Skeletal muscle satellite cell (primary cell): ENCODE measurements at regions not wholly inside any gene's neighbourhood (a gene's known extent, or its start where the extent isn't known, plus 50 kb on each side); places are given as distances from the start of the nearest gene placed in this dataset.

ENCODE experiments used
- H3K27me3 ChIP-seq: 2 replicates; pipeline ENCODE4 v1.7.0; 2013; ENCODE audit warnings: low read length; ENCODE audit not compliant: control insufficient read depth, insufficient read depth
- H3K36me3 ChIP-seq: 2 replicates; pipeline ENCODE4 v1.7.0; 2013; ENCODE audit warnings: mild to moderate bottlenecking, control low read depth, low read length; ENCODE audit not compliant: insufficient read depth
- H3K4me1 ChIP-seq: 2 replicates; pipeline ENCODE4 v1.7.0; 2013; ENCODE audit warnings: low read length; ENCODE audit not compliant: control insufficient read depth, insufficient read depth
- H3K4me2 ChIP-seq: 2 replicates; pipeline ENCODE4 v1.7.0; 2013; ENCODE audit warnings: mild to moderate bottlenecking, low read length
- H3K4me3 ChIP-seq: 2 replicates; pipeline ENCODE4 v1.7.0; 2013; ENCODE audit warnings: low read length
- H3K9ac ChIP-seq: 2 replicates; pipeline ENCODE4 v1.7.0; 2013; ENCODE audit warnings: mild to moderate bottlenecking, low read depth, low read length, moderate library complexity
- H3K9me3 ChIP-seq: replicated peaks from 2 replicates; pipeline ENCODE4 v1.7.0; 2013; ENCODE audit warnings: mild to moderate bottlenecking, control low read depth, low read length

DNA sequence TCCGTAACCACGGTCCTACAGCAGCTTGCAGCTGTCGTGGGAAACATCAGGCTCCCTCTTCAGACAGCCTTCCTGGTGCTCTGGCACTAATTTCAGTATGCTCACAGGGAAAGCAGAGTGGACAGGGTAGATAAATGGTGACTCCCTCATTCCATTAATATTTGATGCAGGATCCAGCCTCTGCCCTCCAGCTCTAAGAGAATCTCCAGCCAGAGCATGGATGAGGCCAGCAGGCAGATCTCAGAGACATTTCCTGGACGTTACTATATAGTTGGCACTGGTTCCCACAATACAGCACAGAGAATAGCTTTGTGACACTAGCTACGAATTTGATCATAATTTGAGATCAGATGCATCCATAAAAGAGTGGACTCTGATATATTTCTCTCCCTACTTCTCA, 341.4 kb downstream of the LIG4 start:
- Histone ChIP-seq H3K9ac (no peak overlapping the region), H3K4me1 (no peaks in the 10 kb centered on the region), H3K27me3 (peaks cover 3% of the 10 kb centered on the region), H3K36me3 (no peaks in the 10 kb centered on the region), H3K9me3 (no peaks in the 10 kb centered on the region), H3K4me2 (no peak overlapping the region), H3K4me3 (no peak overlapping the region)

DNA sequence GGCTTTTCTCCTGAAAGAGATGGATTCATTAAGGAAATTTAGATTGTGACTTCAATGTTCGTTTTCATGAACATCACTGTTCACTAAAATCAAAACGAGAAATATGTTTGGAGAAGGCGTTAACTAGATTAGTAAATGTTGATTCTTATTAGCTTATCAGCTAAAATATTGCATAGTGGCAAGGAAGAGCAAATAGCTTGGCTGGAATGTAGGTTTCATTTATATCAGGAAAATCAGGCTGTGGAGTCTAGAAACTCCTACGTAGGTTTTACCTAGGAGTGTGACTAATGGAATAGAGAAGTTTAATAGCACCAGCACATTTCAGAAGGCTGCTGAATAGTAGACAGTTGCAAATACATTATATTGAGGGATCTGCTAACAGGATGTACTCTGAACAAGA, 344.9 kb downstream of the LIG4 start:
- Histone ChIP-seq H3K27me3 (peaks cover 28% of the 10 kb centered on the region), H3K36me3 (no peaks in the 10 kb centered on the region), H3K4me1 (peaks cover 9% of the 10 kb centered on the region), H3K9me3 (no peaks in the 10 kb centered on the region), H3K9ac (no peak overlapping the region), H3K4me2 (no peak overlapping the region), H3K4me3 (no peak overlapping the region)

DNA sequence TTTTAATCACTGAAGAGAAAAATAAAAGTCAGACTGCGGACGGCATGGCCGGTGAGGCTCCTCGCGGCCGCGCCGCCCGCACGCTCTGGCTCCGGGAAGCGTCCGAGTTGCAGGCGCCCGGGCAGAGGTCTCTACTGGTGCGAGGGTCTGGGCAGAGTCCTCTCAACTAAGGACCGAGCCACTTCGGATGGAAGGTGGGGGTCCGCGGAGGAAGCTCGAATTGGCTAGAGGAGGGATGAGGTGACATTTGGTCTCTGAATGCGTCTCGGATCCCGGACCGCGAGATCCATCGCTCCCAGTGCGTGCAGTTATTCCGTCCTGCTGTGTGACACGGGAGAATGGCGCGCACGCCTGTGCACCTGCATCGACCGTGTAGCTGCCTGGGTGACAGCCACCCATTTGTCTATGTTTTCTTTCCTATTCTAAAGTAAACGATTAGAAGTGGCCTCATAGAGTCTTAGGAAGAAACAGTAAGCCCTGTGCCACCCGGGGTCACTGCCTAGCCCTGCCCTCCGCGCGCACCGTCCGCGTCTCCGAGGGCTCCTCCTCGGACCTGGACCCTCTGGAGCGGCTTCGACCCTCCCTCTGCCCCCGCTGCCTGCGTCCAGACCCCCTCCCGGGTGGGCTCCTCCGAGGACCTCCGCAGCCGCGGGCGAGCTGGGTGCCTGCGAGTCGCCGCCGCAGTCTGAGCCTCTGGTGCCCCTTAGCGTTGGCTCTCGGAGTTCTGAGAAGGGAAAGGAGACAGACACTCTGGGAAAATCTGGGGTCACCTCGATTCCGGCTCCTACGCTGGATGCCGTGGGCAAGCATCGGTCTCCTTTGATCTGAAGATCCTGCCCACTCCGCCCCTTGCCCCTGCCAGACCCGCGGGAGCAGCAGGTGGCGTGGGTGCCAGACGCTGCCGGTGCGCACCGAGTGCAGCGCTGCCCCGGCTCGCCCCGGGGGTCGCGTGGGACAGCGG, 347.4 kb downstream of the LIG4 start:
- no peak overlapping the region for H3K9ac ChIP-seq
- H3K27me3 ChIP-seq, result peaks cover 34% of the 10 kb centered on the region
- peak overlapping the region; percentile 70 for H3K4me3 ChIP-seq
- peaks cover 9% of the 10 kb centered on the region for H3K4me1 ChIP-seq
- H3K9me3 ChIP-seq, result no peaks in the 10 kb centered on the region
- no peaks in the 10 kb centered on the region for H3K36me3 ChIP-seq
- H3K4me2 ChIP-seq, result peak overlapping the region; percentile 96

DNA sequence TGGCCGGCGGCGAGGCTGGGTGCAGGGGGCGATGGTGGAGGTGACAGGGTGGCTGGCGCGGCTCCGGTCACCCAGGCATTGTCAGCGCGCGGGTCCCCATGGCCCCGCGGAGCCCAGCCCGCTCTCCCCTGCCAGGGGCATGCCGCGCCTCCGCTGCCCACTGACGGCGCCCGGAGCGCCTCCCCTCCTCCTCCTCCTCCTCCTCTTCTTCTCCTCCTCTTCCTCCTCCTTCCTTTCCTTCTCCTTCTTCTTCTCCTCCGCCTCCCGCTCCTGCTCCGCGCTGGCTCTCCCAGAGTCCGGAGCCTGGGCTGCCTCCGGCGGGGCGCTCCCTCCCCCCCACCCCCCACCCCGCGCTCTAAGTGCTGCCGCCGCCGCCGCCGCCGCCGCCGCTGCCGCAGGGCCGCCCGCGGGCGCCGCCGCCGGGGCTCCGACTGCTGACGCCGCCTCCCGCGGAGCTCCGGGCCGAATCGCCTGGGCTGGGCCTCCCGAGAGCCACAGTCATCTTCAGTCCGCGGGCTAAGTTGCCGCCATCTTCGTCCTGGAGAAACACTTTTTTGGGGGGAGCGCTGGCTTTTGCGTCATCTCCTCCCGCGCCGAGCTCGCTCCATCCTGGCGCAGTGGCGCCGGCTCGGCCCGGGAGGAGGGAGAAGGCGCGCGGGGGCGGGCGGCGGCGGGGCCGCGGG, 348.3 kb downstream of the LIG4 start:
- H3K9me3 ChIP-seq, result no peaks in the 10 kb centered on the region
- no peaks in the 10 kb centered on the region for H3K36me3 ChIP-seq
- peaks cover 34% of the 10 kb centered on the region for H3K27me3 ChIP-seq
- H3K4me3 ChIP-seq, result peak overlapping the region; percentile 70
- peaks cover 9% of the 10 kb centered on the region for H3K4me1 ChIP-seq
- no peak overlapping the region for H3K9ac ChIP-seq
- H3K4me2 ChIP-seq, result peak overlapping the region; percentile 96

DNA sequence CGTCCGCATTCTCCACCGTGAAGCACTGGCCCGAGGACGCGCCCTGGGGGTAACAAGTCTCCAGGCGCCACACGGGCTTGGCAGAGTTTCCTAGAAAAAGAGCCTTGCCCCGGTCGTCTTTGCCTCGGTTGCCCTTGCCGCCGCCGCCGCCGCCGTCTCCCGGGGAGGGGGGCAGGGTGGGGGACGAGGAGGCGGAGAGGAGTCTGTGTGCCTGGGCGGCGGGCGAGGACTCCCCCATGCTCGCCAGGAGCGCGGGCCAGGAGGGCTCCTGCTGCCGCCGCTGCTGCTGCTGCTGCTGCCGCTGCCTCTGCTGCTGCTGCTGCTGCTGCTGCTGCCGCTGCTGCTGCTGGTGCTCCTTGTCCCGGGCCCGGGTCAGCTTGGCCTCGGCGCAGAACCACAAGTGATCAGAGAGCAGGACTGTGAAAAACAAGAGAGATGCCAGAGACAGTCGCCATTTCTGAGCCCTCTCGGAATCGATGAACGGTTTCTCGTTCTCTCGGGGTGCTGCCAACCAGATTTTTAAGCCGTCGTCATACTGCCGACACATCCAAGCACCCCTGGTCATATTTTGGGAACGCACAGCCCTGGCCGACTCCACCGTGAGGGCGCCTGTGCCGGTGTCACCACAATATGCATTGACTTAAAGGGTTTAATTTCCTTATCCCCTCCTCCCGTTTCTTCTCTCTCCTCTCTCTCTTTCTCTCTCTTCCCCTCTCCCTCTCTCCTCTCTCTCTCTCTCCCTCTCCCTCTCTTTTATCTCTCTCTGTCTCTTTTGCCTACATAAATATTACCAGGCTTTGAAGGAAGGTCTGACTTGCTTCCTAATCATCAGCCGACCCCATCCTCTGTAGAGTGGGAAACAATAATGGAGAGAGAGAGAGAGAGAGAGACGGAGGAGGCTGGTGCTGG, 349.1 kb downstream of the LIG4 start:
- Histone ChIP-seq H3K9me3 (no peaks in the 10 kb centered on the region), H3K9ac (no peak overlapping the region), H3K4me3 (peak overlapping the region; percentile 66), H3K36me3 (no peaks in the 10 kb centered on the region), H3K27me3 (peaks cover 34% of the 10 kb centered on the region), H3K4me1 (peaks cover 9% of the 10 kb centered on the region), H3K4me2 (peak overlapping the region; percentile 79)

DNA sequence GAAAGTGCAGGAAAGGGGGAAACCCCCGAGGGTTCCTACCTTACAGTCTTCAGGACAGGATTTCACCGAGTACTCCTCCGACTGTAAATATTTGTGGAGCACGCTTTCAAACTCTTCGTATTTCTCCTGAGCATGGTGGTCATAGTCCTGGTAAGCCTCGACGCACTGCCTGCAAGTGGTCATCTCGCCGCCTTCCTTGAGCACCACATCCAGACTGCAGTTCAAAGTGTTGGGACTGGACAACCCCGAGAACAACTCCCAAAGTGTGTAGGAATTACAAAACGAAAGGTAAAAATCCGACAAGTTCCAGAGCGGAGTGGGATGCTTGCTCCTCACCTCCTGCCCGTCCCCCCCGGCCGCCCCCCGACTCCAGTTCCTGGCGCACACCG, 349.7 kb downstream of the LIG4 start:
- H3K36me3 ChIP-seq, result no peaks in the 10 kb centered on the region
- peaks cover 9% of the 10 kb centered on the region for H3K4me1 ChIP-seq
- H3K27me3 ChIP-seq, result peaks cover 34% of the 10 kb centered on the region
- H3K9ac ChIP-seq, result no peak overlapping the region
- no peaks in the 10 kb centered on the region for H3K9me3 ChIP-seq
- H3K4me3 ChIP-seq, result no peak overlapping the region
- H3K4me2 ChIP-seq, result peak overlapping the region; percentile 79

DNA sequence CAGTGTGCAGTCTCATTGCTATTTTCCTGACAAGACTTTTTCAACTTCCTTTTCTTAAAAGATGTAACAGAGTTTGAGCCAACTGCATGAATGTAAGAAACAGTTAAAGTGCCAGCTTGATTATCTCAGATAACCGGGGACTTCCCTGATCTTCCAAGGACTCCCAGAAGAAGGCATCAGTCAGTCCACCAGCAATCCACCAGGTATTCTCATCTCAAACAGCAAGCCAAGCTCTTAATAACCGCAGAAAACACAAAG, 350.1 kb downstream of the LIG4 start:
- H3K27me3 ChIP-seq, result peaks cover 31% of the 10 kb centered on the region
- no peaks in the 10 kb centered on the region for H3K9me3 ChIP-seq
- H3K9ac ChIP-seq, result no peak overlapping the region
- no peak overlapping the region for H3K4me2 ChIP-seq
- no peaks in the 10 kb centered on the region for H3K36me3 ChIP-seq
- peaks cover 9% of the 10 kb centered on the region for H3K4me1 ChIP-seq
- H3K4me3 ChIP-seq, result no peak overlapping the region

DNA sequence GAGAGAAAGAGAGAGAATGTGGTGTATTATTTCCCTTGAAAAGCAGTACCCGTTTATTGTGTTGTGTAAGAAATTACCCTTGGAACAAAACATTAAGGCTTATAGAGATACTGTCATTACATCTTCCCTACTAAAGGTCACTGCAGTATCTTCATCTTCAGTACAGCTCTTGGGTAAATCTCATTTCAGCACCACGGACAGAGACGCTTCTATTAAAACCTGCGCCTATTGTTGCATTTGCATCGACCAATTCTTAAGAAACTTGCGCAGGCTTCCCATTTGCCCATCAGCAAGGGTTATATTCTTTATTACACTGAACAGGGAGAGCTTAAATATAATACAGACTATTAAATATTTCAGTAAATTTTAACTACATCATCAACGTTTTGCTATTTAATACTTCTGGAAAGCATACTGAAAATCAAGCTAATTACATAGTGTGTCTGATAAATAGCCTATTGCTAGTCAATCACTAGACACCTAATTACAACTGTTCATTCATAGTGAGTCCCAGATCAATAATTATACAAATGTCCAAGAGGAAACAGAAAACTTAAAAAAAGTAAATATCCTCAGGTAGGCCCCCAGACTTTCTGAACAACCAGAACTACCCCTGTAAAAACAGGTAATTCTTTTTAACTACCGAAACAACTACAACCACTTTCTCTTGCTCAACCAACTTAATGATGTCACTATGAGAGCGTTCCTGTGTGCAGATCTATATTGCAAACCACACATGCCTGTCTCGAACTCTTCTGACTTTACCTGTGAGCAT, 350.6 kb downstream of the LIG4 start:
- no peak overlapping the region for H3K4me2 ChIP-seq
- no peaks in the 10 kb centered on the region for H3K9me3 ChIP-seq
- peaks cover 31% of the 10 kb centered on the region for H3K27me3 ChIP-seq
- no peak overlapping the region for H3K4me3 ChIP-seq
- H3K9ac ChIP-seq, result no peak overlapping the region
- H3K4me1 ChIP-seq, result peaks cover 9% of the 10 kb centered on the region
- H3K36me3 ChIP-seq, result no peaks in the 10 kb centered on the region

DNA sequence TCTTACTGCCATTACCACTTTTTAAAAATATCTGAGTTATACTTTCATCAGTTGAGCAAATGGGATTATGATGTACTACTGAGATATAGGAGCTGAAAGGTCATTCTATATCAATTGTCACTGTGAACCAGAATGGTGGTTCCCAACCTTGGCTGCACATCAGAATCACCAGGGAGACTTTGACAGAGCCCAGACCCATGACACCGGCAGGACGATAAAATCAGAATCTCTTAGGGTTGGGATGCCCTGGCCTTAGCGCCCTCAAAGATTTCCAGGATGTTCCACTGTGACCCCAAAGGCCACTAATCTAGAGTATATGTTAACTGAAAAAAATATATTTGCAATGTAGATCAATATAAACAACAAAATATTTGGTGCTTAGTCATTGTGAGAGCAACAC, 355.1 kb downstream of the LIG4 start:
- H3K9me3 ChIP-seq, result no peaks in the 10 kb centered on the region
- H3K4me2 ChIP-seq, result no peak overlapping the region
- no peaks in the 10 kb centered on the region for H3K36me3 ChIP-seq
- peaks cover 5% of the 10 kb centered on the region for H3K27me3 ChIP-seq
- no peaks in the 10 kb centered on the region for H3K4me1 ChIP-seq
- no peak overlapping the region for H3K4me3 ChIP-seq
- H3K9ac ChIP-seq, result no peak overlapping the region

DNA sequence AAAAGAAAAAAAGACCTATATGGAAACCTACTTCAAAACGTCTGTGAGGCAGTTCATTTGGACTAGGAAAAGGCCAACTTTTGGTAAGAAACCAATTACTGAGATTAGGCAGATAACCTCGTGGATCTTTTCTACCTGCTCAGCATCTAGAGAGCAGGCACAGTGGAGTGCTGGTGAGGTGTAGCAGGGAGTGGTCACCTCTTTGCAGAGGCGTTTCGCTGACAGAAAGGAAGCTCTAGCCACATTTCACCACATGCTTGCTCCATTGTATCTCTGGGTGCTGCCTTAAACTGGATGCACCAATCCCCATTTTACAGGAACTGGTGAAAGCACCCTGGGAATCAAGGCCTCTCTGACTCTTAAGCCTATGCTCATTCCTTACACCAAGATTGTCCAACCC, 360.5 kb downstream of the LIG4 start:
- H3K36me3 ChIP-seq, result no peaks in the 10 kb centered on the region
- no peak overlapping the region for H3K9ac ChIP-seq
- H3K9me3 ChIP-seq, result no peaks in the 10 kb centered on the region
- no peak overlapping the region for H3K4me3 ChIP-seq
- no peaks in the 10 kb centered on the region for H3K4me1 ChIP-seq
- H3K27me3 ChIP-seq, result no peaks in the 10 kb centered on the region
- no peak overlapping the region for H3K4me2 ChIP-seq

DNA sequence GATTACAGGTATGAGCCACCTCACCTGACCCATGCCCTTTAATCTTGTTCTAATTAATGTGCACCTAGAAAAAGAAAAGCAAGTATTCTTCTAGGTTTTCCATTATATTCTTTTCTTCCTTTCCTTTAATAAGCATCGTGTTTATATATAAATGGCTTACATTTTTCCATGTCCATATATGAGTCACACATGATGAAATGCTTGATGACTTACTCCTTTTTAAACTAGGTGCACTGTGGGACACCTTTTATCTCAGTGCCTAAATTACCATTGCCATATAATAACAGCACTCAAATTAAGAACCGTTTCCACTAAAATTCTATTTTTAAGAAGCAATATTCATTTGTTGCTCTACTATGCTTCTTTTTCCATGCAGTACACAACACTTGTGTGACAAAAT, 363.3 kb downstream of the LIG4 start:
- H3K4me2 ChIP-seq, result no peak overlapping the region
- H3K27me3 ChIP-seq, result no peaks in the 10 kb centered on the region
- no peaks in the 10 kb centered on the region for H3K9me3 ChIP-seq
- H3K36me3 ChIP-seq, result no peaks in the 10 kb centered on the region
- no peak overlapping the region for H3K9ac ChIP-seq
- H3K4me1 ChIP-seq, result no peaks in the 10 kb centered on the region
- no peak overlapping the region for H3K4me3 ChIP-seq
